K562 (cell line): ENCODE measurements at regions not wholly inside any gene's neighbourhood (a gene's known extent, or its start where the extent isn't known, plus 50 kb on each side); places are given as distances from the start of the nearest gene placed in this dataset.

Experiments
- ATAC-seq: fragments of 200-7000 bp; cut with Tn5 transposase; 3 replicates; pipeline ENCODE4 v1.9.1; 2020; ENCODE audit warnings: moderate library complexity
- BruUV-seq: library from RNA; stranded (reverse); fragments of 400-500 nt; replicated peaks from 2 replicates; lab custom pipeline; 2021; lab: Mats Ljungman, UMichigan
- CTCF ChIA-PET: fragments of 300-600 bp; formaldehyde crosslinking; extraction: SDS; loops from one replicate; lab custom pipeline; 2021; ENCODE audit warnings: low intra/inter-chr PET ratio; lab: Yijun Ruan, JAX
- POLR2A ChIA-PET: fragments of 300-600, 350-650 bp; sonication (Branson Sonifier 250); formaldehyde crosslinking; extraction: SDS; loops from one replicate; lab custom pipeline; 2021; ENCODE audit warnings: antibody characterized with exemption, inconsistent platforms; lab: Yijun Ruan, JAX
- DNase-seq, 4 experiments: peaks; one replicate each; pipeline versions ENCODE4 v3.0.0 to v3.0.0-alpha.2; 2011 to 2018; ENCODE audit warnings: low spot score in 3 of 4, mixed read lengths in 3 of 4; ENCODE audit errors: extremely low read depth in 1 of 4
- FAIRE-seq: peaks from 2 replicates; lab custom pipeline; 2011; peaks lifted over from hg19 to GRCh38; lab: Jason Lieb, UNC
- H2AFZ ChIP-seq: 2 replicates; pipeline ENCODE4 v1.6.0; 2011; ENCODE audit warnings: low read depth, low read length, control low read depth, inconsistent platforms
- H3K27ac ChIP-seq: fragments of 200-600 bp; 3 replicates; pipeline ENCODE4 v1.8.0; 2011; ENCODE audit warnings: low read depth, mild to moderate bottlenecking, control low read depth, inconsistent platforms, low read length, moderate library complexity, mixed read lengths; ENCODE audit errors: extremely low read depth
- H3K27me3 ChIP-seq, 2 experiments: fragments of 300-600 bp in 1 of 2; 2 replicates in 1 of 2; 3 replicates in 1 of 2; pipeline versions ENCODE4 v1.6.0 to v1.8.0; 2011; ENCODE audit warnings: inconsistent platforms in 2 of 2, low read length in 2 of 2, mild to moderate bottlenecking in 1 of 2, mixed read lengths in 1 of 2, moderate library complexity in 1 of 2; ENCODE audit not compliant: control insufficient read depth in 2 of 2, insufficient read depth in 2 of 2
- H3K36me3 ChIP-seq: fragments of 300-600 bp; 3 replicates; pipeline ENCODE4 v1.8.0; 2011; ENCODE audit warnings: mild to moderate bottlenecking, low read length, inconsistent platforms; ENCODE audit not compliant: control insufficient read depth, insufficient read depth
- H3K4me1 ChIP-seq, 2 experiments: fragments of 200-600 bp in 1 of 2; replicated peaks in 1 of 2; 2 replicates in 1 of 2; 3 replicates in 1 of 2; pipeline versions ENCODE4 v1.5.1 to v1.8.0; 2011; ENCODE audit warnings: inconsistent platforms in 2 of 2, low read length in 2 of 2, mild to moderate bottlenecking in 1 of 2, mixed read lengths in 1 of 2, moderate library complexity in 1 of 2; ENCODE audit not compliant: control insufficient read depth in 2 of 2, insufficient read depth in 2 of 2
- H3K4me2 ChIP-seq: 2 replicates; pipeline ENCODE4 v1.6.1; 2011; ENCODE audit warnings: low read length, control low read depth, inconsistent platforms, mixed read lengths; ENCODE audit not compliant: insufficient read depth
- H3K4me3 ChIP-seq: fragments of 200-600 bp; sonication (generic), shearing (Covaris generic); 2 replicates; pipeline ENCODE4 v1.5.1; 2016; ENCODE audit warnings: control low read depth, inconsistent platforms
- H3K79me2 ChIP-seq: fragments of 200-600 bp; 3 replicates; pipeline ENCODE4 v1.8.0; 2011; ENCODE audit warnings: low read length, inconsistent platforms; ENCODE audit not compliant: control insufficient read depth, insufficient read depth
- H3K9ac ChIP-seq, 2 experiments: 2 replicates each; pipeline versions ENCODE4 v1.6.0 to v1.6.1; 2011; ENCODE audit warnings: low read depth in 2 of 2, low read length in 2 of 2, control low read depth in 1 of 2, inconsistent platforms in 1 of 2, mild to moderate bottlenecking in 1 of 2, mixed read lengths in 1 of 2; ENCODE audit not compliant: insufficient read depth in 1 of 2
- H3K9me1 ChIP-seq: one replicate; pipeline ENCODE4 v1.6.0; 2011; ENCODE audit warnings: inconsistent platforms, mild to moderate bottlenecking, low read length, moderate library complexity; ENCODE audit not compliant: control insufficient read depth, insufficient read depth
- H3K9me3 ChIP-seq: replicated peaks from 2 replicates; pipeline ENCODE4 v1.5.1; 2011; ENCODE audit warnings: low read depth, low read length, inconsistent platforms; ENCODE audit not compliant: control insufficient read depth, insufficient read depth
- H4K20me1 ChIP-seq: replicated peaks from 2 replicates; pipeline ENCODE4 v1.6.1; 2011; ENCODE audit warnings: low read length, inconsistent platforms, mixed read lengths; ENCODE audit not compliant: control insufficient read depth, insufficient read depth
- DDX20 ChIP-seq: fragments of 450-650 bp; IDR thresholded peaks from 2 replicates; pipeline ENCODE4 v1.6.1; 2016; ENCODE audit warnings: missing genetic modification characterization, low read depth, mild to moderate bottlenecking, missing compliant biosample characterization, moderate library complexity
- GATAD2B ChIP-seq: fragments of 450-650 bp; IDR thresholded peaks from 2 replicates; pipeline ENCODE4 v1.6.1; 2017; ENCODE audit warnings: mild to moderate bottlenecking, borderline replicate concordance
- GTF3C2 ChIP-seq: IDR thresholded peaks from 3 replicates; pipeline ENCODE4 v1.6.1; 2011; ENCODE audit warnings: borderline replicate concordance, mild to moderate bottlenecking, moderate library complexity; ENCODE audit not compliant: insufficient read length; ENCODE audit errors: extremely low read depth
- ID3 ChIP-seq, 2 experiments: fragments of 250-450 bp in 1 of 2; fragments of 450-650 bp in 1 of 2; sonication (Bioruptor Pico) in 1 of 2; IDR thresholded peaks; 2 replicates each; pipeline versions ENCODE4 v1.6.1 to v1.8.0; 2016 to 2021; ENCODE audit warnings: mild to moderate bottlenecking in 2 of 2, moderate library complexity in 2 of 2, missing compliant biosample characterization in 1 of 2, missing genetic modification characterization in 1 of 2
- TAF15 ChIP-seq: fragments of 200-400 bp; formaldehyde crosslinking; IDR thresholded peaks from 2 replicates; pipeline ENCODE4 v1.6.1; 2017; ENCODE audit warnings: mild to moderate bottlenecking, low read depth, low read length, moderate library complexity
- ZNF311 ChIP-seq: fragments of 250-450 bp; sonication (Bioruptor Pico); IDR thresholded peaks from 2 replicates; pipeline ENCODE4 v1.4.0; 2020; ENCODE audit warnings: mild to moderate bottlenecking, moderate library complexity
- WGBS: fragments of 100-300 bp; shearing (Covaris generic); methylation state at CpG from one replicate; pipeline ENCODE4 v1.1.6; 2016; ENCODE audit warnings: low coverage, mixed read lengths; ENCODE audit not compliant: insufficient coverage; ENCODE audit errors: missing lambda C conversion rate; 5-methylcytosine and 5-hydroxymethylcytosine counted together
- in situ Hi-C: fragments of 300-500 bp; cut with MboI; formaldehyde crosslinking; loops from 4 replicates; pipeline ENCODE4 v1.15.0; 2018; ENCODE audit warnings: inconsistent platforms, mixed read lengths
- intact Hi-C: fragments of 100-400 bp; cut with micrococcal nuclease; formaldehyde crosslinking; loops from 2 replicates; pipeline ENCODE4 v1.14.2; 2022

- FAIRE-seq: no peak
- 3% methylated on average over 6 of the region's 6 CpGs for WGBS
- BruUV-seq: no TSS peak
These were observed 57.7 kb downstream of the LRRC30 start for GRCh38 chr18:7288544-7288943.

More at GRCh38 chr18:7288544-7288943, 57.7 kb downstream of the LRRC30 start:
- no peak overlapping the region for H3K4me3 ChIP-seq
- CTCF ChIA-PET: no interaction called here
- no peaks in the 10 kb centered on the region for H3K9me1 ChIP-seq
- POLR2A ChIA-PET: no interaction called here
- H3K9ac ChIP-seq: no peak overlapping the region
- in situ Hi-C loops (no loop called here), intact Hi-C loops (loop anchor here (10.0 kb wide), 1 partner anchor 64 kb away; no protein-coding TSS in a partner anchor)
- H4K20me1 ChIP-seq: no peaks in the 10 kb centered on the region
- ATAC-seq (no peak), DNase-seq (no peak)
- H3K27me3 ChIP-seq: no peaks in the 10 kb centered on the region
- TF ChIP-seq ID3 (CRISPR knock-in tag; IDR thresholded peaks at IDR 0.05): no peak
- TF ChIP-seq ID3 (tag; IDR thresholded peaks at IDR 0.05): no peak
- TF ChIP-seq ZNF311 (CRISPR knock-in tag): no peak
- TF ChIP-seq GTF3C2: no peak
- no peak for TF ChIP-seq DDX20 (tag)
- no peak for TF ChIP-seq TAF15
- no peak for TF ChIP-seq GATAD2B
- H3K27ac ChIP-seq: no peak overlapping the region
- H3K4me2 ChIP-seq: no peak overlapping the region
- H3K36me3 ChIP-seq: no peaks in the 10 kb centered on the region
- no peak overlapping the region for H2AFZ ChIP-seq
- H3K4me1 ChIP-seq: no peaks in the 10 kb centered on the region
- H3K79me2 ChIP-seq: no peaks in the 10 kb centered on the region
- H3K9me3 ChIP-seq: no peaks in the 10 kb centered on the region
